CD4-positive, CD25-positive, alpha-beta regulatory T cell (primary cell): ENCODE measurements at regions not wholly inside any gene's neighbourhood (a gene's known extent, or its start where the extent isn't known, plus 50 kb on each side); places are given as distances from the start of the nearest gene placed in this dataset.
A peak's percentile ranks its signal among the peaks of the same experiment; 100 is the strongest.

Source experiments
- ATAC-seq, 2 donors: fragments of 150-1000 bp; cut with Tn5 transposase; one replicate each; pipeline ENCODE4 v1.10.0; 2021; ENCODE audit warnings: low read depth in 2 of 2, moderate number of reproducible peaks in 2 of 2, moderate library complexity in 1 of 2
- DNase-seq, 3 donors: peaks; one replicate each; pipeline versions ENCODE4 v3.0.0 to v3.0.0-alpha.2; 2012 to 2022; ENCODE audit warnings: mixed read lengths in 1 of 3
- H3K27ac ChIP-seq: one replicate; pipeline ENCODE4 v1.7.0; 2013; ENCODE audit warnings: mild to moderate bottlenecking, low read length; ENCODE audit not compliant: insufficient read depth, poor library complexity, severe bottlenecking
- H3K27me3 ChIP-seq: one replicate; pipeline ENCODE4 v1.7.0; 2013; ENCODE audit warnings: low read length; ENCODE audit not compliant: control insufficient read depth, insufficient read depth
- H3K36me3 ChIP-seq: one replicate; pipeline ENCODE4 v1.7.0; 2013; ENCODE audit warnings: mild to moderate bottlenecking, low read length, moderate library complexity; ENCODE audit not compliant: control insufficient read depth, insufficient read depth
- H3K4me1 ChIP-seq: 2 replicates; pipeline ENCODE4 v1.7.0; 2013; ENCODE audit warnings: mild to moderate bottlenecking, low read length; ENCODE audit not compliant: insufficient read depth, control insufficient read depth, poor library complexity, severe bottlenecking
- H3K4me3 ChIP-seq: one replicate; pipeline ENCODE4 v1.7.0; 2013; ENCODE audit warnings: low read depth, mild to moderate bottlenecking, low read length, moderate library complexity
- H3K9me3 ChIP-seq, 2 experiments: 1 replicate in 1 of 2; 2 replicates in 1 of 2; pipeline ENCODE4 v1.7.0; 2013; ENCODE audit warnings: low read length in 2 of 2, mild to moderate bottlenecking in 1 of 2, moderate library complexity in 1 of 2; ENCODE audit not compliant: control insufficient read depth in 2 of 2
- H3K27ac Mint-ChIP-seq, 3 donors: one replicate each; pipeline ENCODE4 v1.8.0; 2020 to 2022; ENCODE audit warnings: mild to moderate bottlenecking in 3 of 3, mixed read lengths in 3 of 3, moderate library complexity in 2 of 3
- H3K27me3 Mint-ChIP-seq: one replicate; pipeline ENCODE4 v1.8.0; 2022; ENCODE audit warnings: mild to moderate bottlenecking, mixed read lengths
- H3K36me3 Mint-ChIP-seq: one replicate; pipeline ENCODE4 v1.8.0; 2020; ENCODE audit warnings: mixed read lengths
- H3K4me1 Mint-ChIP-seq, 4 donors: one replicate each; pipeline ENCODE4 v1.8.0; 2020 to 2022; ENCODE audit warnings: mixed read lengths in 4 of 4, mild to moderate bottlenecking in 1 of 4
- H3K4me3 Mint-ChIP-seq, 4 donors: one replicate each; pipeline ENCODE4 v1.8.0; 2020 to 2022; ENCODE audit warnings: mild to moderate bottlenecking in 4 of 4, mixed read lengths in 4 of 4, moderate library complexity in 3 of 4
- H3K9me3 Mint-ChIP-seq, 7 donors: one replicate each; pipeline ENCODE4 v1.8.0; 2020 to 2022; ENCODE audit warnings: mixed read lengths in 7 of 7, mild to moderate bottlenecking in 3 of 7, moderate library complexity in 2 of 7

DNA sequence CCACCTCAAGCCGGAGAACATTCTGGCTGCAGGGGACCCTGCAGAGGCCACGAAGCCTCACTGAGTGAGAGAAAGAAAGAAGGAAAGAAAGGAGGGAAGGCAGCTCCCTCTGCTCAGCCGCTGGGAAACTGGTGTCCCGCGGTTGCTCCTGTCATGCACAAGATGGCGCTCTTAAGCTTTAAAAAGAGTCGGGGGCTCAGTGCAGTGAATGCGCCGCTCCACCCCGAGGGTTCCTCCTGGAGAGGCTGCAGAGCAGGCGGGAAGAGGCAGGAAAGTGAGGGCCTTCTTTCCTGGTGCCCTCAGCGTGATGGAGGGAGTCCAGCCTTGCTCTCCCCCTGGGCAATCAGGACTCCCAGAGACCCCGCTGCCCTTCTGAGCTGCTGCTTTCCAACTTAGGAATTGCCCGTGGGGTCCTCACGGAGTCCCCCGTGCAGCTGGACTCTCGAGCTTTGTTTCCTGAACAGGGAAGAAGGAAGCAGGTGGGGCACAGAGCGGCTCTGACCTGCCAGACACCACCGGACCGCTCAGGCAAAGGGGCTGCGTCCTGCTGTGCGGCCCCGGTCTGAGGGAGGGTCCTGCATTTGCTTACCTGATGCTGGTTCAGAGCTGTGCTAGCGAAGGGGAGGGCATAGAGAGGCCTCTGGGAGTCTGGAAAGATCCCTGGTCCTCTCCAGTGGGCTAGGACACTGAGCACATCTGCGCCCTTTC lies 141.9 kb upstream of the MKI67 start:
- Histone ChIP-seq H3K36me3 (no peaks in the 10 kb centered on the region), H3K4me1 (no peaks in the 10 kb centered on the region), H3K27ac (no peak overlapping the region), H3K9me3 (no peaks in the 10 kb centered on the region), H3K4me3 (no peak overlapping the region), H3K27me3 (peaks cover 13% of the 10 kb centered on the region)
- Mint-ChIP-seq H3K27ac (no peak overlapping the region), H3K27me3 (peaks cover 55% of the 10 kb centered on the region), H3K4me3 (no peak overlapping the region), H3K9me3 (peaks cover 0 to 4% (median 0%) of the 10 kb centered on the region in 7 donors), H3K4me1 (peaks cover 0 to 3% (median 0%) of the 10 kb centered on the region in 4 donors), H3K36me3 (no peaks in the 10 kb centered on the region)
- ATAC-seq (no peak), DNase-seq (no peak)

DNA sequence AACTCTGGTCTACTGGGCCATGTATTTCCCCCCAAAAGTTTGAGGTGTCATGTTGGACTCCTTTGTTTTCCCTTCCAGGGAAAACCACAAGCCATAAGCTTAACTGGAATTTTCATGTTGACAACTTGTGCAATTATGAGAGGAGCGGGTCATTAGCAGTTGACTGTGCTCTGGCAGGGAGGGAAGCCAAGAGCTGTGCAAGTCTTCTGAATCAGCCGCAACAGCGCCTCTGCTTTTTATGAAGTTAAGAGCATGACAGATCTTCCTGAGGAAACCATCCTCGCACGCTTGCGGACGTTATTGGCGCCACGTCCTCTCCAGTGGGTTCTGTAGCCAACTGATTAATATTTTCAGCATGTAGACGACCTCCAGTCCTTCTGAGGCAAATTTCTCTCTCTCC lies 148.7 kb upstream of the MKI67 start:
- peaks cover 0 to 11% (median 7%) of the 10 kb centered on the region in 4 donors for H3K4me1 Mint-ChIP-seq
- no peaks in the 10 kb centered on the region for H3K4me1 ChIP-seq
- H3K36me3 ChIP-seq = no peaks in the 10 kb centered on the region
- peak overlapping the region in 1 of 3 donors; percentile 90 for H3K27ac Mint-ChIP-seq
- ATAC-seq = no peak
- H3K9me3 Mint-ChIP-seq = peaks cover 0 to 4% (median 0%) of the 10 kb centered on the region in 7 donors
- no peaks in the 10 kb centered on the region for H3K36me3 Mint-ChIP-seq
- H3K9me3 ChIP-seq = no peaks in the 10 kb centered on the region
- no peak overlapping the region for H3K4me3 ChIP-seq
- peaks cover 42% of the 10 kb centered on the region for H3K27me3 Mint-ChIP-seq
- DNase-seq = peak in 1 of 3 donors; percentile 28
- peak overlapping the region in 2 of 4 donors; percentile 37 to 47 for H3K4me3 Mint-ChIP-seq
- H3K27me3 ChIP-seq = peaks cover 23% of the 10 kb centered on the region
- no peak overlapping the region for H3K27ac ChIP-seq

DNA sequence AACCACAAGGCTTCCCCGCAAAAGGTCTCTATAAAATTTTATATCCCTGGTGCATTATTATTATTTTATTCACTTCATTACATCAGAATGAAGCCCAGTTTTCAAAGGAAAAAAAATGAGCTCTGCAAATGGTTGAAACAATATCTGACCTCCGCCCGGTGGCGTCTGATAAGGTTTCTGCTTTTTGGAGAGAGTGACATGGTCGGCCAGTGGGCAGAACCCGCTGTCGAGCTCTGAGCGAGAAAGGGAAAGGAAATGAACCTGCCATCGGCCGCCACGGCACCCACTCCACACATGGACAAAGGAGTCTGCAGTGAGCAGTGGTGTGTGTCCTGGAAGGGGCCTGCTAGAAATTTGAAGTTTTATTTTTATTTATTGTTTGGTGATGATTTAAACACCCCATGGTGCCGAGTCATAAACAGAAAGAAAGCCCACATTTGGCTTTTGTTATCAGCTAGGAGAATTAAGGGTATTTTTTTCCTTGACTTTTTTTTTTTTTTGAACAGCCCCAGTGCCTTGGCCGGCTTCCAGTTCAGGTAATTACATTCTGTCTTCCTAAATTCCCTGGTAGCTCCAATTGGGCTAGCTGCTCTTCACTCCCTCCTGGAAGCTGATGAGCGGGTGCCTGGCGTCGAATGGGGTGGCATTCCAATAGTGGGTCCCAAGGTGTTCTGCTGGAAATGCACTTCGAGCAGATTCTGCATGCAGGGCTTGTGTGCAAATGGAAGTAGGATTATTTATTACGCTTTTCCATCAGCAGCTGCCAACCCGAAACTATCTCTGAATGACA lies 149.4 kb upstream of the MKI67 start:
- peaks cover 23% of the 10 kb centered on the region for H3K27me3 ChIP-seq
- ATAC-seq (no peak), DNase-seq (no peak)
- H3K4me1 Mint-ChIP-seq = peaks cover 0 to 11% (median 7%) of the 10 kb centered on the region in 4 donors
- no peaks in the 10 kb centered on the region for H3K9me3 ChIP-seq
- no peak overlapping the region for H3K27ac ChIP-seq
- H3K9me3 Mint-ChIP-seq = peaks cover 0 to 4% (median 0%) of the 10 kb centered on the region in 7 donors
- no peaks in the 10 kb centered on the region for H3K36me3 ChIP-seq
- peaks cover 39% of the 10 kb centered on the region for H3K27me3 Mint-ChIP-seq
- no peaks in the 10 kb centered on the region for H3K4me1 ChIP-seq
- no peak overlapping the region for H3K4me3 ChIP-seq
- peak overlapping the region in 3 of 4 donors; percentile 37 to 47 (median 38) for H3K4me3 Mint-ChIP-seq
- no peaks in the 10 kb centered on the region for H3K36me3 Mint-ChIP-seq
- H3K27ac Mint-ChIP-seq = peak overlapping the region in 1 of 3 donors; percentile 90

DNA sequence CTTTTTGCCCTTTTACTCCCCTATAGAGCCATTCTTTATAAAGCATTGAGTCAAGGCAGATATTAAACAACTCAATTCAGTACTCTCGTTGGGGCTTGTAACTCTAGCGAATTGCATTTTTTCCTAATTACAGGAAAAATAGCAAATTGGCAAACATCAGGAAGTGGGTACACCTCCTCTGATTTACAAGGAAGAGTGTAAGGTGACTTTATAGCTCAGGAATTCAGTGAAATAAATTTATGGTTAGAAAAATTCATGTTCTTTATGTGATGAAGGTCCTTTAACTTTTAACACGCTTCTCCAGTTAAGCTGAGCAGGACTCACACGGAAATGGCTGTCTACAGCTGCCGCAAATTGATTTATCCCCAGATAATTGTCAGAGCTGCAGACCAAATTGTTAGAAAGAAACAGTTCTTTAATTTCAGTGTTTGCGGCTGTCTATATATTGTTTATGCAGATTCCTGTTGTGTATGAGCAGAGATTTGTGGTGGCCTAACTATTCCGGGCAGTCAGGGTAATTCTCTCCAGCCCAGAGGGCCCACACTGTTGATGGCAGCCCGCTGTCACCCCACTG lies 151.1 kb upstream of the MKI67 start:
- H3K9me3 Mint-ChIP-seq = peaks cover 0 to 3% (median 0%) of the 10 kb centered on the region in 7 donors
- ATAC-seq (no peak), DNase-seq (no peak)
- H3K4me3 Mint-ChIP-seq = no peak overlapping the region
- H3K4me1 Mint-ChIP-seq = peaks cover 0 to 11% (median 7%) of the 10 kb centered on the region in 4 donors
- no peak overlapping the region for H3K27ac Mint-ChIP-seq
- H3K27me3 ChIP-seq = peaks cover 21% of the 10 kb centered on the region
- no peak overlapping the region for H3K4me3 ChIP-seq
- peaks cover 33% of the 10 kb centered on the region for H3K27me3 Mint-ChIP-seq
- H3K27ac ChIP-seq = no peak overlapping the region
- H3K4me1 ChIP-seq = no peaks in the 10 kb centered on the region
- no peaks in the 10 kb centered on the region for H3K36me3 ChIP-seq
- no peaks in the 10 kb centered on the region for H3K9me3 ChIP-seq
- H3K36me3 Mint-ChIP-seq = no peaks in the 10 kb centered on the region

DNA sequence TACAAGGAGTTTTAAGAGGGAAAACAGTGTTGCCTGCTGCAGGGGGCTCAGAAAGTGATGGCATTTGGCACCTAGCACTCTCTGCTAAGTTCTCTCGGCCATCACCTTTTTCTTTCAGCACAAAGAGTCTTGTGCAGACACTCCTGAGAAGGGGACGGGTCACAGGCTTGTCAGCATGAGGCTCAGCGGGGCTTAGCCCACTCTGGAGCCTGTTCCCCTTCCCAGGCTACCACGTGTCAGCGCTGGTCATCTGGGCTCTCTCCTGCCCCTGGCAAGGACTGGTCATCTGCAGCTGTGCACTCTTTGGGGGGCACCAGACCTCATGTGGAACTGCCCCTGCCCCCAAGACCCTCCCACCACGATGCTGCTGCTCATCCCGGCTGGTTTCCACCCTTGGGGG lies 152.1 kb upstream of the MKI67 start:
- Mint-ChIP-seq H3K9me3 (peaks cover 0 to 3% (median 0%) of the 10 kb centered on the region in 7 donors), H3K4me1 (peaks cover 0 to 11% (median 7%) of the 10 kb centered on the region in 4 donors), H3K36me3 (no peaks in the 10 kb centered on the region), H3K27me3 (peaks cover 29% of the 10 kb centered on the region), H3K27ac (no peak overlapping the region), H3K4me3 (no peak overlapping the region)
- DNase-seq = no peak
- Histone ChIP-seq H3K36me3 (no peaks in the 10 kb centered on the region), H3K4me3 (no peak overlapping the region), H3K9me3 (no peaks in the 10 kb centered on the region), H3K27ac (no peak overlapping the region), H3K4me1 (no peaks in the 10 kb centered on the region), H3K27me3 (peaks cover 21% of the 10 kb centered on the region)
- ATAC-seq = no peak

DNA sequence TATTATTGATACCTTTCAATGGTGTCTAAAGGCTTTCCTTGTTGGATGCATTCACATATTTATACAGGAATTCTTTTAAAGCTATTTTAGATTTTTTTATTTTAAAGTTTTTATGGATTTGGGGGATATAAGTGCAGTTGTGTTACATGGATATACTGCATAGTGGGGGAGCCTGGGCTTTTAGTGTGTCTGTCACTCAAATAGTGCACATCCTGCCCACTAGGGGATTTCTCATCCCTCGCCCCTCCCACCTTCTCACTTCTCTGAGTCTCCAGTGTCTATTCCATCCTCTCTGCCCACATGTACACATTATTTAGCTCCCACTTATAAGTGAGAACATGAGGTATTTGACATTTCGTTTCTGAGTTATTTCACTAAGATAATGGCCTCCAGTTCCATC lies 154.0 kb upstream of the MKI67 start:
- no peaks in the 10 kb centered on the region for H3K36me3 Mint-ChIP-seq
- ATAC-seq = no peak
- H3K36me3 ChIP-seq = no peaks in the 10 kb centered on the region
- H3K4me1 Mint-ChIP-seq = peaks cover 0 to 5% (median 2%) of the 10 kb centered on the region in 4 donors
- H3K27me3 ChIP-seq = peaks cover 8% of the 10 kb centered on the region
- no peaks in the 10 kb centered on the region for H3K9me3 ChIP-seq
- H3K4me3 ChIP-seq = no peak overlapping the region
- H3K4me1 ChIP-seq = no peaks in the 10 kb centered on the region
- DNase-seq = no peak
- no peak overlapping the region for H3K4me3 Mint-ChIP-seq
- no peak overlapping the region for H3K27ac ChIP-seq
- H3K9me3 Mint-ChIP-seq = peaks cover 0 to 3% (median 0%) of the 10 kb centered on the region in 7 donors
- H3K27me3 Mint-ChIP-seq = peaks cover 22% of the 10 kb centered on the region
- H3K27ac Mint-ChIP-seq = no peak overlapping the region

DNA sequence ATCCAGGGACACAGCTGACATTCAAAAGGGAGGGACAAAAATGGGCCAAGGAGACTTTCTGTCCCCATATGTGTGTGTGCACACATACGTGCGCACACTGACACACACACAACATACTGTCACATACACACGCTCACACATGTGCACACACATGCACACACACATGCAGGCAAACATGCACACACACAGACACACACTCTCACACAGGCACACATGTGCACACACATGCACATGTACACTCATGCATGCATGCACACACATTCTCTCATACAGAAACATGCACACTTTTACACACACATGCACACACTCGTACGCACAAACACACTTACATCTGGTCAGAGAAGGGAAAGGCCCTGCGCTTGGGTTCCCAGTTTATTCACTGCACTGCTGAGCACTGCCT lies 155.1 kb upstream of the MKI67 start:
- Histone ChIP-seq H3K4me1 (no peaks in the 10 kb centered on the region), H3K27me3 (peaks cover 9% of the 10 kb centered on the region), H3K27ac (no peak overlapping the region), H3K36me3 (no peaks in the 10 kb centered on the region), H3K9me3 (no peaks in the 10 kb centered on the region), H3K4me3 (no peak overlapping the region)
- no peak for ATAC-seq
- H3K27me3 Mint-ChIP-seq = peaks cover 22% of the 10 kb centered on the region
- no peaks in the 10 kb centered on the region for H3K4me1 Mint-ChIP-seq
- peaks cover 0 to 3% (median 0%) of the 10 kb centered on the region in 7 donors for H3K9me3 Mint-ChIP-seq
- H3K27ac Mint-ChIP-seq = no peak overlapping the region
- H3K4me3 Mint-ChIP-seq = no peak overlapping the region
- H3K36me3 Mint-ChIP-seq = no peaks in the 10 kb centered on the region
- no peak for DNase-seq
